Psoas muscle (tissue), 7 donors: ENCODE measurements at regions not wholly inside any gene's neighbourhood (a gene's known extent, or its start where the extent isn't known, plus 50 kb on each side); places are given as distances from the start of the nearest gene placed in this dataset.

Experiments used
- ATAC-seq, 4 donors: fragments of 200-7000 bp; cut with Tn5 transposase; one replicate each; pipeline ENCODE4 v1.9.1; 2020; ENCODE audit warnings: moderate library complexity in 3 of 4, mild to moderate bottlenecking in 2 of 4
- DNase-seq, 2 donors: peaks; one replicate each; pipeline ENCODE4 v3.0.0-alpha.2; 2020
- H3K27ac ChIP-seq: fragments of 200-600 bp; one replicate; pipeline ENCODE4 v1.8.0; 2022
- H3K27me3 ChIP-seq, 3 donors: fragments of 200-600 bp in 1 of 3; one replicate each; pipeline versions ENCODE4 v1.6.1 to v1.8.0; 2013 to 2022; ENCODE audit warnings: low read length in 2 of 3, mild to moderate bottlenecking in 2 of 3, moderate library complexity in 1 of 3; ENCODE audit not compliant: insufficient read depth in 3 of 3
- H3K36me3 ChIP-seq, 2 donors: fragments of 200-600 bp in 1 of 2; one replicate each; pipeline versions ENCODE4 v1.6.1 to v1.8.0; 2013 to 2022; ENCODE audit warnings: low read depth in 1 of 2, mild to moderate bottlenecking in 1 of 2, moderate library complexity in 1 of 2; ENCODE audit not compliant: insufficient read depth in 1 of 2
- H3K4me1 ChIP-seq: fragments of 200-600 bp; one replicate; pipeline ENCODE4 v1.8.0; 2022
- H3K4me3 ChIP-seq: fragments of 200-600 bp; one replicate; pipeline ENCODE4 v1.8.0; 2022; ENCODE audit warnings: mild to moderate bottlenecking
- H3K9me3 ChIP-seq: fragments of 200-600 bp; one replicate; pipeline ENCODE4 v1.8.0; 2022
- CTCF ChIP-seq: fragments of 200-600 bp; IDR thresholded peaks from one replicate; pipeline ENCODE4 v1.8.0; 2022; ENCODE audit warnings: antibody characterized with exemption
- WGBS, 3 donors: extraction: QIAGEN DNeasy Blood & Tissue Kit; methylation state at CpG; one replicate each; pipeline versions ENCODE4 v1.1.6 to v1.1.7; 2013; 5-methylcytosine and 5-hydroxymethylcytosine counted together
- intact Hi-C, 2 donors: fragments of 100-400 bp; cut with DNase I; formaldehyde crosslinking; loops; one replicate each; pipeline versions ENCODE4 v1.11.0 to v1.14.2; 2022
- donor health status: healthy with polysubstance abuse.
- donor health status: DM: no; HTN: no; CAD: no; lungs with moderate emphysema.
- donor health status: Bipolar disorder and iron deficiency.
- donor health status: healthy.
- donor health status: DM: yes; HTN: yes; CAD: no.
- donor health status: DM: no; HTN: no; CAD: no.
- donor health status: DM: yes; HTN: yes; CAD: no.

DNA sequence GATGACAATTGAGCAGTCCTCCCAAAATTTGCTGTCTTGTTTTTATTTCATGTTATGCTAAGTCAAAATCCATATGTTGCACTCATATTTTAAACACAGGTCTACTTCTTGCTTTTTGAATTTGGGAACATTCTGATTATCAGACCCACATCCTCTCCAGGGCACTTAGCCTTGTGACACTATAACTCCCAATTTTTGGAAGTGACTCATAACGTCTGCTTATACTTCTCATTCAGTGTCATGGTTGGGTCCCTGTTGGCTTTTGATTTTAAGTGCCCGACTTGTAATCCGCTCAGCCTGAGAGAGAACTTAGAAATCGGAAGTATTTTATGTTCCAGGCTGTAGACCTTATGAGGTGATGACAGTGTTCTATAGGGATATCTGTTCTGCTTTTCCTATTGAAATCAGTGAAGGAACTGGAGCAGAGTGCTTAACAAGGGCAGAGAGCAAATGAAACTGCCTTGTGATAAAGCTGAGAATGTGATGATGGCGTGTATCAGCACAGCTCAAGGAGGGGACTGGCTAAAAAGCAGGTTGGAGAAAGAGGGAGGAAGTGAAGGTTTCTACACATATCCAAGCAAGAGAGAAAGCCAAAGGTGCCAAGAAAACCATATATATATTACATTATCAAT, 136.0 kb downstream of the HLX start:
- no peak overlapping the region for H3K27ac ChIP-seq
- no peaks in the 10 kb centered on the region for H3K36me3 ChIP-seq
- no peaks in the 10 kb centered on the region for H3K9me3 ChIP-seq
- no peak for TF ChIP-seq CTCF
- intact Hi-C loops: no loop called here
- ATAC-seq (no peak), DNase-seq (no peak)
- H3K4me1 ChIP-seq: no peaks in the 10 kb centered on the region
- peaks cover 0 to 3% (median 0%) of the 10 kb centered on the region in 3 donors for H3K27me3 ChIP-seq
- 83 to 87% (median 86%) methylated on average over 5 of the region's 5 CpGs for WGBS, 3 donors
- H3K4me3 ChIP-seq: no peak overlapping the region

DNA sequence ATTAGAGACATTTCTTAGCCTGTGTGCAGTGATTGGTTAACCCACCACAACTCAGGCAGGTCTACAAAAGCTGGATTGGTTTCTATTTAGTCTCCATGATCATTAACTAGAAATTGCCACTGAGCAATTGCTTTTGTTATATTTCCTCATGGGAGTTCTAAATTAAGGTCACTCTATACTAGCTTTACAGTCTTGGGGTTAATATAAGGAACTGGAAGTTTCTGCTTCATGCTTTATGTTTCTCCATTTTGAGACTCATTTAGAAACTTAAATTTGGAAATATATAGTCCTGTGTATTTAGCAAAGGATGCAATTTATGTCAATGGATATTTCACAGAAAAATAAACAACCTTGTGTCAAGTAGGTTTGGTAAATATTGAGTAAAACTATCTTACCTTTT, 137.5 kb downstream of the HLX start:
- Histone ChIP-seq H3K27ac (no peak overlapping the region), H3K4me3 (no peak overlapping the region), H3K36me3 (no peaks in the 10 kb centered on the region), H3K27me3 (peaks cover 0 to 3% (median 0%) of the 10 kb centered on the region in 3 donors), H3K9me3 (no peaks in the 10 kb centered on the region), H3K4me1 (no peaks in the 10 kb centered on the region)
- TF ChIP-seq CTCF: no peak
- DNase-seq: no peak
- intact Hi-C loops: no loop called here
- ATAC-seq: no peak

- intact Hi-C loops: no loop called here
- WGBS, 3 donors: 80 to 84% (median 82%) methylated on average over 1 of the region's 1 CpG
- Histone ChIP-seq H3K27me3 (no peaks in the 10 kb centered on the region), H3K27ac (no peak overlapping the region), H3K36me3 (no peaks in the 10 kb centered on the region), H3K9me3 (no peaks in the 10 kb centered on the region), H3K4me3 (no peak overlapping the region), H3K4me1 (no peaks in the 10 kb centered on the region)
- no peak for TF ChIP-seq CTCF
- ATAC-seq: no peak
- DNase-seq: no peak
Observed at GRCh38 chr1:221018414-221018813, 139.2 kb downstream of the HLX start.

DNA sequence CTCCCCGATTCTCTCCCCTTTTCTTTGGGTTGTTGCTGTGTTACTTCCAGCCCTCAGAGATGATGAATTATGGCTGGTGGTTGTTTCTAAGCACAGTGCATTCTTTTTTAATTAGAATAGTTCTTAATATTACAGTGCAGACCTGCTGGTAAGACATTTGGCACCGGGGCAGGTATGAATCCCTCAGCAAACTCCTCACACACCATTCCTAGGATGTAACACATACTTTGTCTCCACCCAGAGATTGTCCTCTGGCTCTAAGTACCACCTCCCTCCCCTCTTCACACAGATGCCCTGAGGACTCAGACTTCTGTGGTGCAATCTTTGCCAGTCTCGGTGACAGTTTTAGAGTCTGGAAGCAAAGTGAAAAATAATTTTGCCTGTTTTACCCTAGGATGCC, 143.1 kb downstream of the HLX start:
- Histone ChIP-seq H3K4me3 (no peak overlapping the region), H3K27me3 (no peaks in the 10 kb centered on the region), H3K4me1 (no peaks in the 10 kb centered on the region), H3K9me3 (no peaks in the 10 kb centered on the region), H3K36me3 (no peaks in the 10 kb centered on the region), H3K27ac (no peak overlapping the region)
- DNase-seq (no peak), ATAC-seq (no peak)
- no peak for TF ChIP-seq CTCF
- intact Hi-C loops: no loop called here
- WGBS, 3 donors: 75 to 83% (median 80%) methylated on average over 3 of the region's 3 CpGs

DNA sequence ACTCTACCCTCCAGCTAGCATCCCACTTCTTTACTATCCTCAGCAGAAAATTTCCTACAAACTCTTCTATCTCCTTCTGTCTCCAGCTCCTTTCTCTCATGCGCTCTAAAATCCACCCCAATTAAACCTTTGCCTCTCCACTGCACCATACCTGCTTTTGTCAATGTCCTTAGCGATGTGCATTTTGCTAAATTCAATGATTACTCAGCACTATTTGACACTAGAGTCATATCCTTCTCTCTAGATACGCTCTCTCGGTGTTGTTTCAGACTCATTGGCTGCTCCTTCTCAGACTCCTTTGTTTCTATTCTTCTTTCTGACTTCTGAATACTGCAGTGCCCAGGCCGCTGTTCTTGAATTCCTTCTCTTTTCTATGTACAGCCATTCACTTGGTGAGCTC, 144.2 kb downstream of the HLX start:
- TF ChIP-seq CTCF: no peak
- Histone ChIP-seq H3K27me3 (no peaks in the 10 kb centered on the region), H3K27ac (no peak overlapping the region), H3K36me3 (no peaks in the 10 kb centered on the region), H3K9me3 (no peaks in the 10 kb centered on the region), H3K4me1 (no peaks in the 10 kb centered on the region), H3K4me3 (no peak overlapping the region)
- intact Hi-C loops: no loop called here
- no peak for ATAC-seq
- DNase-seq: no peak
- WGBS, 3 donors: 94 to 98% (median 97%) methylated on average over 5 of the region's 5 CpGs
